ENCODE measurements at regions not wholly inside any gene's neighbourhood (a gene's known extent, or its start where the extent isn't known, plus 50 kb on each side); places are given as distances from the start of the nearest gene placed in this dataset.

GRCh38 chr11:27837895-27838563 lies 137.8 kb upstream of the BDNF start:
- H3K36me3 ChIP-seq (replicated peaks in 1 of 2; ENCODE audit: control insufficient read depth in 1 of 2, insufficient read depth in 2 of 2, low read length in 2 of 2): no peaks in the 10 kb centered on the region
- TF ChIP-seq CTCF (IDR thresholded peaks at IDR 0.05): no peak
- 57% methylated on average over 2 of the region's 2 CpGs for WGBS (ENCODE audit: insufficient coverage)
- Mint-ChIP-seq H3K9me3 (peaks cover 0 to 1% (median 0%) of the 10 kb centered on the region in 7 donors), H3K4me1 (no peaks in the 10 kb centered on the region), H3K27me3 (ENCODE audit: low read depth in 3 of 3) (peaks cover 1 to 2% (median 1%) of the 10 kb centered on the region in 3 donors), H3K36me3 (no peaks in the 10 kb centered on the region), H3K4me3 (no peak overlapping the region), H3K27ac (no peak overlapping the region)
- no peaks in the 10 kb centered on the region for H4K20me1 ChIP-seq (ENCODE audit: insufficient read depth, low read length)
- no peak overlapping the region for H2AFZ ChIP-seq (ENCODE audit: insufficient read depth, low read depth, low read length, poor library complexity, severe bottlenecking)
- intact Hi-C loops (cut with micrococcal nuclease): no loop called here
- H3K4me3 ChIP-seq (replicated peaks in 1 of 3; ENCODE audit: low read depth in 2 of 3, low read length in 3 of 3): no peak overlapping the region
- DNase-seq: no peak
- H3K4me1 ChIP-seq (ENCODE audit: control insufficient read depth in 1 of 2, insufficient read depth in 2 of 2, low read length in 2 of 2): no peaks in the 10 kb centered on the region
- H3K9ac ChIP-seq (ENCODE audit: insufficient read depth, low read length, poor library complexity, severe bottlenecking): no peak overlapping the region
- H3K4me2 ChIP-seq (replicated peaks; ENCODE audit: extremely low read depth, low read length, poor library complexity, severe bottlenecking): no peak overlapping the region
- H3K79me2 ChIP-seq (ENCODE audit: insufficient read depth, low read length): no peaks in the 10 kb centered on the region
- H3K9me3 ChIP-seq (replicated peaks in 1 of 2; ENCODE audit: control insufficient read depth in 1 of 2, insufficient read depth in 1 of 2, low read length in 2 of 2): no peaks in the 10 kb centered on the region
- no peaks in the 10 kb centered on the region for H3K27me3 ChIP-seq (ENCODE audit: control insufficient read depth in 2 of 2, insufficient read depth in 2 of 2, low read length in 2 of 2)
- H3K27ac ChIP-seq (ENCODE audit: low read depth in 1 of 2, low read length in 2 of 2): no peak overlapping the region

GRCh38 chr11:27830206-27830605 lies 130.0 kb upstream of the BDNF start:
- Histone ChIP-seq H3K4me2 (replicated peaks; ENCODE audit: extremely low read depth, low read length, poor library complexity, severe bottlenecking) (no peak overlapping the region), H4K20me1 (ENCODE audit: insufficient read depth, low read length) (no peaks in the 10 kb centered on the region), H3K79me2 (ENCODE audit: insufficient read depth, low read length) (no peaks in the 10 kb centered on the region), H3K27ac (ENCODE audit: low read depth in 1 of 2, low read length in 2 of 2) (no peak overlapping the region), H3K9ac (ENCODE audit: insufficient read depth, low read length, poor library complexity, severe bottlenecking) (no peak overlapping the region), H3K27me3 (ENCODE audit: control insufficient read depth in 2 of 2, insufficient read depth in 2 of 2, low read length in 2 of 2) (no peaks in the 10 kb centered on the region), H3K36me3 (replicated peaks in 1 of 2; ENCODE audit: control insufficient read depth in 1 of 2, insufficient read depth in 2 of 2, low read length in 2 of 2) (no peaks in the 10 kb centered on the region), H3K4me3 (replicated peaks in 1 of 3; ENCODE audit: low read depth in 2 of 3, low read length in 3 of 3) (no peak overlapping the region), H3K4me1 (ENCODE audit: control insufficient read depth in 1 of 2, insufficient read depth in 2 of 2, low read length in 2 of 2) (no peaks in the 10 kb centered on the region), H2AFZ (ENCODE audit: insufficient read depth, low read depth, low read length, poor library complexity, severe bottlenecking) (no peak overlapping the region), H3K9me3 (replicated peaks in 1 of 2; ENCODE audit: control insufficient read depth in 1 of 2, insufficient read depth in 1 of 2, low read length in 2 of 2) (peaks cover 0 to 3% of the 10 kb centered on the region in 2 donors)
- DNase-seq: no peak
- Mint-ChIP-seq H3K4me3 (no peak overlapping the region), H3K9me3 (peaks cover 0 to 9% (median 3%) of the 10 kb centered on the region in 7 donors), H3K27ac (no peak overlapping the region), H3K27me3 (ENCODE audit: low read depth in 3 of 3) (peaks cover 0 to 2% (median 1%) of the 10 kb centered on the region in 3 donors), H3K36me3 (no peaks in the 10 kb centered on the region), H3K4me1 (no peaks in the 10 kb centered on the region)
- WGBS (ENCODE audit: insufficient coverage): 83% methylated on average over 2 of the region's 3 CpGs
- no peak for TF ChIP-seq CTCF (IDR thresholded peaks at IDR 0.05)
- intact Hi-C loops (cut with micrococcal nuclease): no loop called here

Data from CD14-positive monocyte (primary cell).